Neutrophil (primary cell): ENCODE measurements at regions not wholly inside any gene's neighbourhood (a gene's known extent, or its start where the extent isn't known, plus 50 kb on each side); places are given as distances from the start of the nearest gene placed in this dataset.
"Not testable (repeated sequence)": the region's sequence is repeated elsewhere in the genome, so short reads cannot be mapped to it uniquely, and the experiment has no call there.

Source experiments
- H3K27ac ChIP-seq: fragments of 200-600 bp; sonication (generic); 2 replicates; pipeline ENCODE4 v1.5.1; 2016; ENCODE audit warnings: mild to moderate bottlenecking, moderate library complexity
- H3K27me3 ChIP-seq: fragments of 200-600 bp; sonication (generic); 2 replicates; pipeline ENCODE4 v1.6.0; 2016; ENCODE audit warnings: mild to moderate bottlenecking
- H3K36me3 ChIP-seq: fragments of 200-600 bp; sonication (generic); 2 replicates; pipeline ENCODE4 v1.5.1; 2017
- H3K4me1 ChIP-seq, 2 experiments: fragments of 200-600 bp in 1 of 2; sonication (generic) in 1 of 2; 1 replicate in 1 of 2; 2 replicates in 1 of 2; pipeline versions ENCODE4 v1.5.1 to v1.6.1; 2013 to 2016; ENCODE audit warnings: low read depth in 1 of 2, low read length in 1 of 2, mild to moderate bottlenecking in 1 of 2, moderate library complexity in 1 of 2; ENCODE audit not compliant: control insufficient read depth in 1 of 2, insufficient read depth in 1 of 2
- H3K4me3 ChIP-seq, 2 experiments: fragments of 200-600 bp in 1 of 2; sonication (generic) in 1 of 2; 1 replicate in 1 of 2; 2 replicates in 1 of 2; pipeline ENCODE4 v1.5.1; 2013 to 2016; ENCODE audit warnings: low read depth in 1 of 2, low read length in 1 of 2, mild to moderate bottlenecking in 1 of 2, moderate library complexity in 1 of 2
- H3K9me3 ChIP-seq: fragments of 200-600 bp; sonication (generic); 2 replicates; pipeline ENCODE4 v1.5.1; 2016
- CTCF ChIP-seq: fragments of 200-600 bp; sonication (generic); IDR thresholded peaks from 2 replicates; pipeline ENCODE4 v1.5.1; 2016; ENCODE audit warnings: antibody characterized with exemption

DNA sequence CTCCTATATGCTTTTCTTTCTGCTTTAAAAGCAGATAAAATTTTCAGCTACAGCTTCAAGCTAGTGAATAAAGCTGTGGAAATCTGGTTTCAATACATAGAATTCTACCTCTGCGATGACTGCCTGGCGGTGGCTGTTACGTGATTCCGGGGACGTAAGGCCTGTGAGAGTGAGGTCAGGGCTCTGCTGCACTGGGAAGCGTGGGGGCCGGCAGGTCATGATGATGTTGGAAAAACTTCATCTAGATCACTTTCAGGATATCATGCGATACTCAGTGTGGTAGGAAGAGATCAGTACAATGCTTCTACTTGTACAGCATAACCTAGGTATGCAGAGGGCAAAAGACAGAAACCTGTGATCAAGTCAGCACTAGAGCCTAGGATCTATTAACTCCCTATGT lies 546.8 kb upstream of the B3GAT1 start:
- Histone ChIP-seq H3K36me3 (no peaks in the 10 kb centered on the region), H3K27ac (no peak overlapping the region), H3K9me3 (no peaks in the 10 kb centered on the region), H3K4me1 (no peaks in the 10 kb centered on the region), H3K27me3 (no peaks in the 10 kb centered on the region), H3K4me3 (no peak overlapping the region)
- TF ChIP-seq CTCF: no peak

- Histone ChIP-seq H3K36me3 (no peaks in the 10 kb centered on the region), H3K27me3 (no peaks in the 10 kb centered on the region), H3K4me1 (no peaks in the 10 kb centered on the region), H3K9me3 (no peaks in the 10 kb centered on the region), H3K4me3 (no peak overlapping the region), H3K27ac (no peak overlapping the region)
- no peak for TF ChIP-seq CTCF
These were observed 546.2 kb upstream of the B3GAT1 start for GRCh38 chr11:134958336-134958640.

GRCh38 chr11:134957540-134958335 lies 545.7 kb upstream of the B3GAT1 start:
- H3K36me3 ChIP-seq: no peaks in the 10 kb centered on the region
- no peaks in the 10 kb centered on the region for H3K9me3 ChIP-seq
- H3K4me3 ChIP-seq: no peak overlapping the region
- no peak overlapping the region for H3K27ac ChIP-seq
- no peak for TF ChIP-seq CTCF
- H3K27me3 ChIP-seq: no peaks in the 10 kb centered on the region
- no peaks in the 10 kb centered on the region for H3K4me1 ChIP-seq

GRCh38 chr11:134956450-134957210 lies 544.6 kb upstream of the B3GAT1 start:
- Histone ChIP-seq H3K9me3 (no peaks in the 10 kb centered on the region), H3K4me1 (no peaks in the 10 kb centered on the region), H3K27ac (no peak overlapping the region), H3K4me3 (no peak overlapping the region), H3K27me3 (no peaks in the 10 kb centered on the region), H3K36me3 (no peaks in the 10 kb centered on the region)
- TF ChIP-seq CTCF: no peak

DNA sequence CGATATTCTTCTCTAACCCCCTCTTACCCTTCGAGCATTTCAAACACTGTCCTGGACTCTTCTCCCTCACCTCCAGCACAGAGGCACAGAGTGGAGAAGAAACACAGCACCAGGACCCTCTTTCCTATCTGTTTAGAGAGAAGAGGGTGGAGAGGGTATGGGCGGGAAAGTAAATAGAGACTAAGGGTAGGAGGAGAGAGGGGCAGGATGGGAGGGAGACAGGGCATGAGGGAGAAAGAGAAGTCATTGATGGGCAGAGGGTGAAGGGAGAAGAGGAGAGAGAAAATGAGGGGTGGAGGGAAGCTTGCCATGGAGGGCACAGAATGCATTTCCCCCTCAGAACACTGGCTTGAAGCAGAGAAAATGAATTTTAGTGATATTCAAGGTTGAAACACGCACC lies 543.9 kb upstream of the B3GAT1 start:
- not testable (repeated sequence) for H3K4me1 ChIP-seq, H3K4me3 ChIP-seq, H3K27ac ChIP-seq, H3K36me3 ChIP-seq, H3K9me3 ChIP-seq, H3K27me3 ChIP-seq

DNA sequence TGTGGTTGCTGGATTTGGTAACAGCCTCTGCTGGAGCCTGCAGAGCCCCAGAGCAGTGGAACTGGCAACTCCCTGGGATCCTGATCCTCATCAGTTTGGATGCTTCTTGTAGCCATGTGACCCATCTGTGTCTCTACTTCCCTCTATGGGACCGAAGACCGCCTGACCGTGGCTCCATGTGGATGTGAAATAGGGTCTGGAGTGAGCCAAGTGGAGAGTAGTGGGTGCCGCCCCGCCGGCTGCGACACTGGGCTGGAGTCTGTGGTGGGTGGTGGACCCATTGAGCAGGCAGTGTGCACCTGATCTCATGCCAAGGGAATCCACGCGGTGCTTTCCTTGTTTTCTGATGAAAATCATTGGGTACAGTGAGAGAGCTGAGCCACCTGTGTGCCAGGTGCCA lies 543.2 kb upstream of the B3GAT1 start:
- no peak overlapping the region for H3K27ac ChIP-seq
- H3K9me3 ChIP-seq: no peaks in the 10 kb centered on the region
- TF ChIP-seq CTCF: no peak
- no peaks in the 10 kb centered on the region for H3K36me3 ChIP-seq
- no peaks in the 10 kb centered on the region for H3K27me3 ChIP-seq
- no peak overlapping the region for H3K4me3 ChIP-seq
- H3K4me1 ChIP-seq: no peaks in the 10 kb centered on the region

- not testable (repeated sequence) for H3K9me3 ChIP-seq, H3K4me1 ChIP-seq, H3K36me3 ChIP-seq, H3K27me3 ChIP-seq, H3K4me3 ChIP-seq, H3K27ac ChIP-seq
These were observed 542.4 kb upstream of the B3GAT1 start for GRCh38 chr11:134954456-134954855.

DNA sequence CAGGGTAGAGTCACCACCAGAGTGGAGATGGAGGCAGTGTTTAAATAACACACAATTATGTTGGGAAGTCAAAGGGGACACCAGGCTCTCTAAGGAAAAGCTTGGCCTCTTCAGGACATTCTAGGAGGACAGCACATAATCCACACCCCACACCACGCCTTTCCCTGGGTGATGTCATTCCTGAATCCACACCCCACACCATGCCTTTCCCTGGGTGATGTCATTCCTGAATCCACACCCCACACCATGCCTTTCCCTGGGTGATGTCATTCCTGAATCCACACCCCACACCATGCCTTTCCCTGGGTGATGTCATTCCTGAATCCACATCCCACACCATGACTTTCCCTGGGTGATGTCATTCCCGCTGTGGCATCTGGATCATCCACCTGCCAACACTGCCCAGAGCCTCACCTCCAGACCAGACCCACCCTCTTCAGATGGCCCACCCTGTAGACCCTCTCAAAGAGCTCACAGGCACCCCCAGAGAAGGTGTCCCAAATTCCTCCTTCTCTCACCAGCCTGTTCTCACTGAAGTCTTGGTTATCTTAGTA lies 541.5 kb upstream of the B3GAT1 start:
- H3K9me3 ChIP-seq, H3K4me1 ChIP-seq, H3K4me3 ChIP-seq, H3K36me3 ChIP-seq, H3K27me3 ChIP-seq, H3K27ac ChIP-seq: not testable (repeated sequence)
